ENCODE measurements at regions not wholly inside any gene's neighbourhood (a gene's known extent, or its start where the extent isn't known, plus 50 kb on each side); places are given as distances from the start of the nearest gene placed in this dataset.

GRCh38 chr6:26246553-26246952, 118.4 kb upstream of the BTN3A2 start:
- Histone ChIP-seq H3K4me3 (no peak overlapping the region), H3K36me3 (no peaks in the 10 kb centered on the region), H3K27me3 (peaks cover 6% of the 10 kb centered on the region), H3K4me1 (ENCODE audit: insufficient read depth) (no peaks in the 10 kb centered on the region), H3K27ac (no peak overlapping the region), H3K9me3 (no peaks in the 10 kb centered on the region)
- intact Hi-C loops (cut with DNase I) = no loop called here
- WGBS, 3 donors = 97% methylated on average over 28 of the region's 28 CpGs
- no peak for TF ChIP-seq POLR2A (IDR thresholded peaks at IDR 0.05)
- no peak for TF ChIP-seq EP300 (IDR thresholded peaks at IDR 0.05)
- TF ChIP-seq CTCF (IDR thresholded peaks at IDR 0.05) = no peak
- DNase-seq = no peak

GRCh38 chr6:26249707-26249956, 115.4 kb upstream of the BTN3A2 start:
- H3K27me3 ChIP-seq = peaks cover 8% of the 10 kb centered on the region
- no peak for DNase-seq
- no peak overlapping the region for H3K27ac ChIP-seq
- TF ChIP-seq EP300 (IDR thresholded peaks at IDR 0.05) (no peak), POLR2A (IDR thresholded peaks at IDR 0.05) (no peak), CTCF (IDR thresholded peaks at IDR 0.05) (no peak)
- H3K4me1 ChIP-seq (ENCODE audit: insufficient read depth) = no peaks in the 10 kb centered on the region
- intact Hi-C loops (cut with DNase I) = no loop called here
- H3K36me3 ChIP-seq = no peaks in the 10 kb centered on the region
- WGBS, 3 donors = 2 to 5% (median 2%) methylated on average over 13 of the region's 13 CpGs
- peak overlapping the region; percentile 35 for H3K4me3 ChIP-seq
- no peaks in the 10 kb centered on the region for H3K9me3 ChIP-seq

GRCh38 chr6:26249957-26250697, 114.9 kb upstream of the BTN3A2 start:
- TF ChIP-seq EP300 (IDR thresholded peaks at IDR 0.05) (no peak), POLR2A (IDR thresholded peaks at IDR 0.05) (no peak), CTCF (IDR thresholded peaks at IDR 0.05) (no peak)
- Histone ChIP-seq H3K27me3 (peaks cover 8% of the 10 kb centered on the region), H3K4me1 (ENCODE audit: insufficient read depth) (no peaks in the 10 kb centered on the region), H3K9me3 (no peaks in the 10 kb centered on the region), H3K36me3 (no peaks in the 10 kb centered on the region), H3K4me3 (peak overlapping the region; percentile 35), H3K27ac (no peak overlapping the region)
- 2 to 4% (median 3%) methylated on average over 38 to 43 of the region's 43 CpGs for WGBS, 3 donors
- intact Hi-C loops (cut with DNase I) = no loop called here
- no peak for DNase-seq

- no peak overlapping the region for H3K27ac ChIP-seq
- peak overlapping the region; percentile 35 for H3K4me3 ChIP-seq
- 2 to 4% (median 2%) methylated on average over 9 of the region's 9 CpGs for WGBS, 3 donors
- H3K27me3 ChIP-seq = peaks cover 8% of the 10 kb centered on the region
- no peak for DNase-seq
- H3K36me3 ChIP-seq = no peaks in the 10 kb centered on the region
- TF ChIP-seq CTCF (IDR thresholded peaks at IDR 0.05) (no peak), EP300 (IDR thresholded peaks at IDR 0.05) (no peak), POLR2A (IDR thresholded peaks at IDR 0.05) (no peak)
- no peaks in the 10 kb centered on the region for H3K4me1 ChIP-seq (ENCODE audit: insufficient read depth)
- intact Hi-C loops (cut with DNase I) = no loop called here
- H3K9me3 ChIP-seq = no peaks in the 10 kb centered on the region
These were observed 114.3 kb upstream of the BTN3A2 start for GRCh38 chr6:26250698-26251044.
